GM12873 (cell line): ENCODE measurements at regions not wholly inside any gene's neighbourhood (a gene's known extent, or its start where the extent isn't known, plus 50 kb on each side); places are given as distances from the start of the nearest gene placed in this dataset.

Experiments used
- CTCF ChIP-seq: IDR thresholded peaks from 2 replicates; pipeline ENCODE4 v1.5.1; 2012; ENCODE audit warnings: low read depth, mild to moderate bottlenecking, moderate library complexity, low read length, control low read depth; ENCODE audit not compliant: insufficient read depth; ENCODE audit errors: missing control alignments

GRCh38 chr2:156864325-156864724, 393.2 kb upstream of the GALNT5 start:
- TF ChIP-seq CTCF = no peak

- TF ChIP-seq CTCF = no peak
Measured at GRCh38 chr2:156864753-156865152, 392.8 kb upstream of the GALNT5 start.

GRCh38 chr2:156867201-156867600, 390.3 kb upstream of the GALNT5 start:
- no peak for TF ChIP-seq CTCF

- TF ChIP-seq CTCF = no peak
Measured at GRCh38 chr2:156874707-156875106, 382.8 kb upstream of the GALNT5 start.

- no peak for TF ChIP-seq CTCF
Measured at GRCh38 chr2:156883804-156884203, 373.7 kb upstream of the GALNT5 start.

GRCh38 chr2:156884216-156884615, 373.3 kb upstream of the GALNT5 start:
- TF ChIP-seq CTCF = no peak

- TF ChIP-seq CTCF = no peak
Measured at GRCh38 chr2:156890529-156891148, 366.9 kb upstream of the GALNT5 start.
